Epithelial cell of prostate (primary cell): ENCODE measurements at regions not wholly inside any gene's neighbourhood (a gene's known extent, or its start where the extent isn't known, plus 50 kb on each side); places are given as distances from the start of the nearest gene placed in this dataset.
"Not testable (repeated sequence)": the region's sequence is repeated elsewhere in the genome, so short reads cannot be mapped to it uniquely, and the experiment has no call there.

Experiments
- DNase-seq: peaks from one replicate; pipeline ENCODE4 v3.0.0-alpha.2; 2011; ENCODE audit warnings: low read depth, low spot score
- H3K27ac ChIP-seq: fragments of 450-650 bp; 2 replicates; pipeline ENCODE4 v1.5.1; 2017; ENCODE audit warnings: mild to moderate bottlenecking

- no peak for DNase-seq
Observed at GRCh38 chr10:53547364-53547763, 774.8 kb upstream of the MBL2 start.

GRCh38 chr10:53543410-53543809, 770.8 kb upstream of the MBL2 start:
- DNase-seq: no peak
- H3K27ac ChIP-seq: no peak overlapping the region

More at GRCh38 chr10:53547364-53547763, 774.8 kb upstream of the MBL2 start:
- no peak overlapping the region for H3K27ac ChIP-seq

GRCh38 chr10:53537508-53537907, 764.9 kb upstream of the MBL2 start:
- DNase-seq: no peak
- H3K27ac ChIP-seq: no peak overlapping the region

GRCh38 chr10:53536322-53536721, 763.7 kb upstream of the MBL2 start:
- H3K27ac ChIP-seq: no peak overlapping the region
- no peak for DNase-seq

- no peak for DNase-seq
- no peak overlapping the region for H3K27ac ChIP-seq
Observed at GRCh38 chr10:53534428-53534827, 761.8 kb upstream of the MBL2 start.

GRCh38 chr10:53528974-53529373, 756.4 kb upstream of the MBL2 start:
- DNase-seq: no peak
- no peak overlapping the region for H3K27ac ChIP-seq

- no peak overlapping the region for H3K27ac ChIP-seq
- DNase-seq: no peak
Observed at GRCh38 chr10:53521046-53521445, 748.5 kb upstream of the MBL2 start.

- H3K27ac ChIP-seq: no peak overlapping the region
- DNase-seq: no peak
Observed at GRCh38 chr10:53508197-53508596, 735.6 kb upstream of the MBL2 start.

GRCh38 chr10:53504492-53504891, 731.9 kb upstream of the MBL2 start:
- not testable (repeated sequence) for H3K27ac ChIP-seq, DNase-seq

- DNase-seq: no peak
- no peak overlapping the region for H3K27ac ChIP-seq
Observed at GRCh38 chr10:53491774-53492173, 719.2 kb upstream of the MBL2 start.

- DNase-seq: no peak
- H3K27ac ChIP-seq: no peak overlapping the region
Observed at GRCh38 chr10:53490553-53490952, 718.0 kb upstream of the MBL2 start.

- no peak for DNase-seq
- no peak overlapping the region for H3K27ac ChIP-seq
Observed at GRCh38 chr10:53489335-53490182, 717.0 kb upstream of the MBL2 start.

GRCh38 chr10:53487019-53487983, 714.7 kb upstream of the MBL2 start:
- no peak for DNase-seq
- H3K27ac ChIP-seq: no peak overlapping the region

GRCh38 chr10:53485422-53485821, 712.8 kb upstream of the MBL2 start:
- not testable (repeated sequence) for H3K27ac ChIP-seq, DNase-seq

- no peak for DNase-seq
- H3K27ac ChIP-seq: no peak overlapping the region
Observed at GRCh38 chr10:53479365-53479764, 706.8 kb upstream of the MBL2 start.

GRCh38 chr10:53477313-53477675, 704.7 kb upstream of the MBL2 start:
- H3K27ac ChIP-seq: no peak overlapping the region
- no peak for DNase-seq

- DNase-seq: no peak
Observed at GRCh38 chr10:53476650-53477312, 704.2 kb upstream of the MBL2 start.

GRCh38 chr10:53469383-53469782, 696.8 kb upstream of the MBL2 start:
- H3K27ac ChIP-seq: no peak overlapping the region
- no peak for DNase-seq

More at GRCh38 chr10:53476650-53477312, 704.2 kb upstream of the MBL2 start:
- no peak overlapping the region for H3K27ac ChIP-seq

GRCh38 chr10:53463539-53463938, 691.0 kb upstream of the MBL2 start:
- H3K27ac ChIP-seq: no peak overlapping the region
- DNase-seq: no peak

- DNase-seq: no peak
- H3K27ac ChIP-seq: no peak overlapping the region
Observed at GRCh38 chr10:53458007-53458406, 685.4 kb upstream of the MBL2 start.

GRCh38 chr10:53453196-53453595, 680.6 kb upstream of the MBL2 start:
- DNase-seq: no peak
- no peak overlapping the region for H3K27ac ChIP-seq
